MCF 10A (cell line): ENCODE measurements at regions not wholly inside any gene's neighbourhood (a gene's known extent, or its start where the extent isn't known, plus 50 kb on each side); places are given as distances from the start of the nearest gene placed in this dataset.

Source experiments
- BruUV-seq: library from RNA; stranded (reverse); fragments of 400-500 nt; replicated peaks from 2 replicates; lab custom pipeline; 2021; lab: Mats Ljungman, UMichigan
- CTCF ChIA-PET: fragments of 300-600 bp; sonication (Branson Sonifier 250); formaldehyde crosslinking; extraction: SDS; loops from one replicate; lab custom pipeline; 2021; ENCODE audit warnings: antibody characterized with exemption, inconsistent platforms; lab: Yijun Ruan, JAX
- POLR2A ChIA-PET: fragments of 300-600, 350-650 bp; sonication (Branson Sonifier 250); formaldehyde crosslinking; extraction: SDS; loops from one replicate; lab custom pipeline; 2020; ENCODE audit warnings: antibody characterized with exemption, inconsistent platforms; lab: Yijun Ruan, JAX
- DNase-seq: peaks from one replicate; pipeline ENCODE4 v3.0.0-alpha.2; 2018; ENCODE audit not compliant: unreplicated experiment
- H3K27ac Mint-ChIP-seq: one replicate; pipeline ENCODE4 v1.8.0; 2022; ENCODE audit warnings: mild to moderate bottlenecking, low read depth, mixed read lengths; ENCODE audit not compliant: unreplicated experiment
- H3K27me3 Mint-ChIP-seq: one replicate; pipeline ENCODE4 v1.8.0; 2022; ENCODE audit warnings: mixed read lengths; ENCODE audit not compliant: insufficient read depth, unreplicated experiment
- H3K36me3 Mint-ChIP-seq: one replicate; pipeline ENCODE4 v1.8.0; 2022; ENCODE audit warnings: mild to moderate bottlenecking, moderate library complexity, mixed read lengths; ENCODE audit not compliant: insufficient read depth, unreplicated experiment
- H3K4me1 Mint-ChIP-seq: one replicate; pipeline ENCODE4 v1.8.0; 2022; ENCODE audit warnings: mixed read lengths; ENCODE audit not compliant: insufficient read depth, unreplicated experiment
- H3K4me3 Mint-ChIP-seq: one replicate; pipeline ENCODE4 v1.8.0; 2022; ENCODE audit warnings: mild to moderate bottlenecking, moderate library complexity, mixed read lengths; ENCODE audit not compliant: unreplicated experiment
- H3K9me3 Mint-ChIP-seq: one replicate; pipeline ENCODE4 v1.8.0; 2022; ENCODE audit warnings: mixed read lengths; ENCODE audit not compliant: unreplicated experiment
- intact Hi-C: fragments of 100-400 bp; cut with micrococcal nuclease; formaldehyde crosslinking; loops from 2 replicates; pipeline ENCODE4 v1.14.1; 2022
- TF ChIP-seq, protein P1 (sequence below): fragments of 200-600 bp; IDR thresholded peaks from one replicate; pipeline ENCODE4 v1.8.0; 2022; ENCODE audit warnings: antibody characterized with exemption, mild to moderate bottlenecking; ENCODE audit not compliant: unreplicated experiment

DNA sequence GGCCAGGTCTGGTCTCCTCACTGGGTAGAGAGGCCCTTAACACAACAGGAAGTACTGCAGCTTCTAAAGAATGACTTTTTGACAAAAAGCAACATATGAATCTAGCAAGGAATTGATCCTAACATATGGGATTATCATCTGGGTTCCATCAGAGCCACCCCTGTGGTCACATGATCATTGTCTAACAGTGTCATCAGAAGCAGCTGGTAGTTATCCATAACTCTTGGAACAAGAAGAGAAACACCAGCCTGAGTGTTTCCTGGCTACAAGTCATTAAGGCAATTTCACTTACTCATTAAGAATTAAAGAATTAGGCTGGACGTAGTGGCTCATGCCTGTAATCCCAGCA, 219.3 kb upstream of the ARID1B start:
- H3K36me3 Mint-ChIP-seq: no peaks in the 10 kb centered on the region
- H3K4me1 Mint-ChIP-seq: no peaks in the 10 kb centered on the region
- no TSS peak for BruUV-seq
- H3K4me3 Mint-ChIP-seq: no peak overlapping the region
- ChIA-PET CTCF (interaction anchor here (0.6 kb wide), 1 partner anchor 391 kb away, joined by 3 read pairs; no protein-coding TSS in a partner anchor), POLR2A (no interaction called here)
- TF ChIP-seq, protein P1, sequence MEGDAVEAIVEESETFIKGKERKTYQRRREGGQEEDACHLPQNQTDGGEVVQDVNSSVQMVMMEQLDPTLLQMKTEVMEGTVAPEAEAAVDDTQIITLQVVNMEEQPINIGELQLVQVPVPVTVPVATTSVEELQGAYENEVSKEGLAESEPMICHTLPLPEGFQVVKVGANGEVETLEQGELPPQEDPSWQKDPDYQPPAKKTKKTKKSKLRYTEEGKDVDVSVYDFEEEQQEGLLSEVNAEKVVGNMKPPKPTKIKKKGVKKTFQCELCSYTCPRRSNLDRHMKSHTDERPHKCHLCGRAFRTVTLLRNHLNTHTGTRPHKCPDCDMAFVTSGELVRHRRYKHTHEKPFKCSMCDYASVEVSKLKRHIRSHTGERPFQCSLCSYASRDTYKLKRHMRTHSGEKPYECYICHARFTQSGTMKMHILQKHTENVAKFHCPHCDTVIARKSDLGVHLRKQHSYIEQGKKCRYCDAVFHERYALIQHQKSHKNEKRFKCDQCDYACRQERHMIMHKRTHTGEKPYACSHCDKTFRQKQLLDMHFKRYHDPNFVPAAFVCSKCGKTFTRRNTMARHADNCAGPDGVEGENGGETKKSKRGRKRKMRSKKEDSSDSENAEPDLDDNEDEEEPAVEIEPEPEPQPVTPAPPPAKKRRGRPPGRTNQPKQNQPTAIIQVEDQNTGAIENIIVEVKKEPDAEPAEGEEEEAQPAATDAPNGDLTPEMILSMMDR: no peak
- DNase-seq: no peak
- no peak overlapping the region for H3K27ac Mint-ChIP-seq
- H3K27me3 Mint-ChIP-seq: no peaks in the 10 kb centered on the region
- peaks cover 14% of the 10 kb centered on the region for H3K9me3 Mint-ChIP-seq
- intact Hi-C loops: no loop called here

DNA sequence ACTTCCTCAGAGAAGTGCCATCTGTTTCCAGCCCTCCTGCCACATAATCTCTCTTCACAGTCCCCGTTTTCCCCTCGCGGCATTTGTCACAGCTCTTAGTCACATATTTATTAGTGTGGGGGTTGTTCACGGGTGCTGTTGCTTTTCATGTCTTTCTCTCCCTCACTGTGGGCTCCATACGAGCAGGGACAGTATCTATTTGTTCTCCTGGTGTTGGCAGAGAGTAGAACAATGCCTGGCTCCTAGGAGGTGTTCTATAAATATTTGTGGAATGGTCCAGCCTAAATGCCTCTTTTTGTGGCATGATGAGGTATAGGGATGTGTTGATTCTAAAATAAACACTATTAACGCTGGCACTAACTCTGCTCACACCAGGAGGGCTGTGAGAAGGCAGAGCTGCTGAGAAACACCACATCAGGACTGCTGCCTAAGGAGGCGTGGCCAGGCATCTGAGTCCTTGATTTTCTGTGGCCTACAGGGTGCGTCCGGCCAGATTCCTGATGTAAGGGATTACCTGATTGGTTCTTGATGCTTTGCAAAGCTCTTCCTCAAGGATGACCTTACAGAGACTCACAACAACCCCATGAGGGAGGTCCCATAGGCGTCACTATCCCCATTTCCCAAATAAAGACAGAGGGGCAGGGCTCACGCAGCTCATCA, 219.8 kb upstream of the ARID1B start:
- Mint-ChIP-seq H3K27ac (no peak overlapping the region), H3K9me3 (peaks cover 14% of the 10 kb centered on the region), H3K4me3 (no peak overlapping the region), H3K27me3 (no peaks in the 10 kb centered on the region), H3K36me3 (no peaks in the 10 kb centered on the region), H3K4me1 (no peaks in the 10 kb centered on the region)
- POLR2A ChIA-PET: no interaction called here
- no TSS peak for BruUV-seq
- CTCF ChIA-PET: interaction anchor here (0.6 kb wide), 1 partner anchor 392 kb away, joined by 3 read pairs; no protein-coding TSS in a partner anchor
- TF ChIP-seq, protein P1: no peak
- intact Hi-C loops: no loop called here
- no peak for DNase-seq

DNA sequence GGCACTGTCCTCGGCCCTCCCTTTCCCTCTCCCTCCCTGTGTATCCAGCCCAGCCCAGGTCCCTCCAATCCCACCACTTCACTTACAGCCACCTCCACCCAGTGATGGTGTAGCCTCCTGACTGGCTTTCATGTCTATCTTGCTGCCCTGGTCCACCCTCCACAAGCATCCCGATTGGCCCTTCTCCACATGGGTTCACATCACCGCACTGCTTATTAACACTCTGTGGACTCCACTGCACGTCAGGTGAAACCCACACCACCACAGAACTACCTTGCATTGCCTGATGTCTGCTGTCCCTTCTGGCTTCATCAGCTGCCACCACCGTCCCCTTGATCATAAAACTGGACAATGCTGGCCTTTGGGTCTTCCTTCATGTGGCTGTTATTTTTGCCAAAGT, 220.4 kb upstream of the ARID1B start:
- BruUV-seq: no TSS peak

DNA sequence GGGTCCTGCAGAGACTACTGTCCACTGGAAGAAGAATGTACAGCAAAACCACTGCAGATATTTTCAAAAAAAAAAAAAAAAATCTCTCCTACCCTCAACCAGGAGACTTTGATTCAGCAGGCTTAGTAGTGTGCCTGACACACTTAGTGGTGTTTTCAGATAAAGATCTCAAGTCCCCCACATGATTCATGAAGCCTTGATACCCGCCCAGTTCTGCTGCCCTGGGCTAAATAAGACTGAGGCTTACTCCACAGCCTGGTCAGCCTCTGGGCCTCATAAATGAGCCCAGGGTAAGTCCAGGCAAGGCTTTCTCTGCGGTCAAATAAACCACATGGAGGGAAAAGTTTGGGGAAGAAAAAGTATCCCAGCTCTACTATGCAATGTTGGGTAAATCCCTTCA, 222.1 kb upstream of the ARID1B start:
- TF ChIP-seq, protein P1: no peak
- Mint-ChIP-seq H3K36me3 (no peaks in the 10 kb centered on the region), H3K9me3 (peaks cover 14% of the 10 kb centered on the region), H3K27ac (no peak overlapping the region), H3K4me3 (no peak overlapping the region), H3K4me1 (no peaks in the 10 kb centered on the region), H3K27me3 (no peaks in the 10 kb centered on the region)
- ChIA-PET CTCF (interaction anchor here (0.7 kb wide), 1 partner anchor 10 kb away, joined by 3 read pairs; no protein-coding TSS in a partner anchor), POLR2A (no interaction called here)
- no peak for DNase-seq
- intact Hi-C loops: no loop called here
- no TSS peak for BruUV-seq

More for the DNA sequence above, 220.4 kb upstream of the ARID1B start:
- Mint-ChIP-seq H3K27ac (no peak overlapping the region), H3K4me1 (no peaks in the 10 kb centered on the region), H3K27me3 (no peaks in the 10 kb centered on the region), H3K4me3 (no peak overlapping the region), H3K9me3 (peaks cover 14% of the 10 kb centered on the region), H3K36me3 (no peaks in the 10 kb centered on the region)
- CTCF ChIA-PET: no interaction called here
- no peak for DNase-seq
- intact Hi-C loops: no loop called here
- TF ChIP-seq, protein P1: no peak
- POLR2A ChIA-PET: no interaction called here
